H9 (cell line): ENCODE measurements at regions not wholly inside any gene's neighbourhood (a gene's known extent, or its start where the extent isn't known, plus 50 kb on each side); places are given as distances from the start of the nearest gene placed in this dataset.

Source experiments
- DNase-seq: peaks from one replicate; pipeline ENCODE4 v3.0.0-alpha.2; 2017
- H2AFZ ChIP-seq: one replicate; pipeline ENCODE4 v1.6.1; 2013; ENCODE audit warnings: mild to moderate bottlenecking, low read length, control low read depth, moderate library complexity
- H2AK5ac ChIP-seq: 2 replicates; pipeline ENCODE4 v1.6.1; 2013; ENCODE audit warnings: low read length, control low read depth, mixed read lengths; ENCODE audit not compliant: insufficient read length
- H2BK120ac ChIP-seq: one replicate; pipeline ENCODE4 v1.6.1; 2013; ENCODE audit warnings: low read depth, mild to moderate bottlenecking, low read length, control low read depth, inconsistent platforms; ENCODE audit not compliant: poor library complexity, severe bottlenecking
- H2BK12ac ChIP-seq: 2 replicates; pipeline ENCODE4 v1.6.1; 2013; ENCODE audit warnings: low read length, control low read depth, mixed read lengths, low read depth; ENCODE audit not compliant: insufficient read length
- H2BK15ac ChIP-seq: 2 replicates; pipeline ENCODE4 v1.6.1; 2013; ENCODE audit warnings: low read depth, low read length, control low read depth
- H2BK20ac ChIP-seq: one replicate; pipeline ENCODE4 v1.6.1; 2013; ENCODE audit warnings: low read depth, mild to moderate bottlenecking, low read length, control low read depth, inconsistent platforms; ENCODE audit not compliant: poor library complexity, severe bottlenecking
- H2BK5ac ChIP-seq: 2 replicates; pipeline ENCODE4 v1.6.1; 2013; ENCODE audit warnings: low read length, control low read depth, mixed read lengths; ENCODE audit not compliant: insufficient read length
- H3K14ac ChIP-seq: 2 replicates; pipeline ENCODE4 v1.6.1; 2013; ENCODE audit warnings: low read length, control low read depth; ENCODE audit not compliant: insufficient read depth
- H3K18ac ChIP-seq: 2 replicates; pipeline ENCODE4 v1.6.1; 2013; ENCODE audit warnings: low read depth, mild to moderate bottlenecking, mixed read lengths, low read length, control low read depth; ENCODE audit not compliant: insufficient read length
- H3K23ac ChIP-seq: 2 replicates; pipeline ENCODE4 v1.6.1; 2013; ENCODE audit warnings: low read length, control low read depth, mixed read lengths, low read depth; ENCODE audit not compliant: insufficient read length
- H3K23me2 ChIP-seq: 2 replicates; pipeline ENCODE4 v1.6.1; 2013; ENCODE audit warnings: low read depth, mild to moderate bottlenecking, mixed read lengths, low read length, control low read depth; ENCODE audit not compliant: insufficient read length, poor library complexity, severe bottlenecking
- H3K27ac ChIP-seq: 2 replicates; pipeline ENCODE4 v1.5.1; 2013; ENCODE audit warnings: low read length, control low read depth, mixed read lengths, low read depth; ENCODE audit not compliant: insufficient read length
- H3K27me3 ChIP-seq: 2 replicates; pipeline ENCODE4 v1.6.1; 2013; ENCODE audit warnings: low read length, control low read depth, inconsistent platforms; ENCODE audit not compliant: insufficient read depth
- H3K4ac ChIP-seq: 2 replicates; pipeline ENCODE4 v1.6.1; 2013; ENCODE audit warnings: low read depth, mild to moderate bottlenecking, control low read depth, inconsistent platforms, low read length, moderate library complexity
- H3K4me1 ChIP-seq: 2 replicates; pipeline ENCODE4 v1.6.1; 2013; ENCODE audit warnings: low read length, control low read depth, inconsistent platforms; ENCODE audit not compliant: insufficient read depth
- H3K4me2 ChIP-seq: 2 replicates; pipeline ENCODE4 v1.6.1; 2013; ENCODE audit warnings: low read length, control low read depth, mixed read lengths; ENCODE audit not compliant: insufficient read length, insufficient read depth
- H3K56ac ChIP-seq: 2 replicates; pipeline ENCODE4 v1.6.1; 2013; ENCODE audit warnings: low read depth, mild to moderate bottlenecking, mixed read lengths, low read length, control low read depth; ENCODE audit not compliant: insufficient read length
- H3K79me1 ChIP-seq: 2 replicates; pipeline ENCODE4 v1.6.1; 2013; ENCODE audit warnings: low read depth, mild to moderate bottlenecking, moderate library complexity, low read length, control low read depth, inconsistent platforms; ENCODE audit not compliant: insufficient read depth, poor library complexity, severe bottlenecking
- H3K79me2 ChIP-seq: 2 replicates; pipeline ENCODE4 v1.6.1; 2013; ENCODE audit warnings: low read length, control low read depth, inconsistent platforms; ENCODE audit not compliant: insufficient read depth
- H3K9ac ChIP-seq: 2 replicates; pipeline ENCODE4 v1.6.1; 2013; ENCODE audit warnings: low read length, control low read depth, mixed read lengths; ENCODE audit not compliant: insufficient read length; ENCODE audit errors: extremely low read depth
- H3K9me3 ChIP-seq: one replicate; pipeline ENCODE4 v1.6.1; 2013; ENCODE audit warnings: low read depth, low read length, inconsistent platforms; ENCODE audit not compliant: control insufficient read depth
- H3T11ph ChIP-seq: one replicate; pipeline ENCODE4 v1.6.1; 2013; ENCODE audit warnings: mild to moderate bottlenecking, low read length, control low read depth, inconsistent platforms
- H4K20me1 ChIP-seq: one replicate; pipeline ENCODE4 v1.6.1; 2013; ENCODE audit not compliant: control insufficient read depth, insufficient read length, insufficient read depth
- H4K5ac ChIP-seq: 2 replicates; pipeline ENCODE4 v1.6.1; 2013; ENCODE audit warnings: low read depth, mild to moderate bottlenecking, mixed read lengths, low read length, control low read depth; ENCODE audit not compliant: insufficient read length
- H4K8ac ChIP-seq: replicated peaks from 2 replicates; pipeline ENCODE4 v1.6.1; 2013; ENCODE audit warnings: low read length, control low read depth, mixed read lengths, low read depth; ENCODE audit not compliant: insufficient read length
- H4K91ac ChIP-seq: 2 replicates; pipeline ENCODE4 v1.6.1; 2013; ENCODE audit warnings: low read depth, mild to moderate bottlenecking, moderate library complexity, mixed read lengths, low read length, control low read depth; ENCODE audit not compliant: insufficient read length
- H3K27ac Mint-ChIP-seq, 3 experiments: 2 replicates in 2 of 3; 3 replicates in 1 of 3; pipeline ENCODE4 v1.8.0; 2020 to 2021; ENCODE audit warnings: mixed read lengths in 3 of 3, mild to moderate bottlenecking in 1 of 3, moderate library complexity in 1 of 3
- H3K27me3 Mint-ChIP-seq: 2 replicates; pipeline ENCODE4 v1.8.0; 2021; ENCODE audit warnings: low read depth, mild to moderate bottlenecking, moderate library complexity, mixed read lengths
- H3K36me3 Mint-ChIP-seq, 3 experiments: 2 replicates in 2 of 3; 3 replicates in 1 of 3; pipeline ENCODE4 v1.8.0; 2020 to 2021; ENCODE audit warnings: low read depth in 3 of 3, mixed read lengths in 3 of 3; ENCODE audit not compliant: insufficient read depth in 1 of 3
- H3K4me1 Mint-ChIP-seq, 2 experiments: 2 replicates each; pipeline ENCODE4 v1.8.0; 2020; ENCODE audit warnings: mixed read lengths in 2 of 2
- H3K4me3 Mint-ChIP-seq, 2 experiments: 2 replicates in 1 of 2; 3 replicates in 1 of 2; pipeline ENCODE4 v1.8.0; 2020 to 2021; ENCODE audit warnings: mild to moderate bottlenecking in 2 of 2, mixed read lengths in 2 of 2, moderate library complexity in 1 of 2
- H3K9me3 Mint-ChIP-seq, 2 experiments: 2 replicates in 1 of 2; 3 replicates in 1 of 2; pipeline ENCODE4 v1.8.0; 2020; ENCODE audit warnings: mild to moderate bottlenecking in 2 of 2, mixed read lengths in 2 of 2, moderate library complexity in 1 of 2
- WGBS: extraction: QIAGEN DNeasy Blood & Tissue Kit; methylation state at CpG from one replicate; pipeline ENCODE4 v1.1.7; 2013; ENCODE audit warnings: missing lambda C conversion rate, low lambda C conversion rate, mixed read lengths; ENCODE audit not compliant: insufficient read length; ENCODE audit errors: extremely low coverage; 5-methylcytosine and 5-hydroxymethylcytosine counted together
- TF ChIP-seq, protein P1 (sequence below): fragments of 200-600 bp; sonication (generic); conservative IDR thresholded peaks from 3 replicates; pipeline ENCODE4 v1.8.0; 2021; ENCODE audit warnings: antibody characterized with exemption, mild to moderate bottlenecking

DNA sequence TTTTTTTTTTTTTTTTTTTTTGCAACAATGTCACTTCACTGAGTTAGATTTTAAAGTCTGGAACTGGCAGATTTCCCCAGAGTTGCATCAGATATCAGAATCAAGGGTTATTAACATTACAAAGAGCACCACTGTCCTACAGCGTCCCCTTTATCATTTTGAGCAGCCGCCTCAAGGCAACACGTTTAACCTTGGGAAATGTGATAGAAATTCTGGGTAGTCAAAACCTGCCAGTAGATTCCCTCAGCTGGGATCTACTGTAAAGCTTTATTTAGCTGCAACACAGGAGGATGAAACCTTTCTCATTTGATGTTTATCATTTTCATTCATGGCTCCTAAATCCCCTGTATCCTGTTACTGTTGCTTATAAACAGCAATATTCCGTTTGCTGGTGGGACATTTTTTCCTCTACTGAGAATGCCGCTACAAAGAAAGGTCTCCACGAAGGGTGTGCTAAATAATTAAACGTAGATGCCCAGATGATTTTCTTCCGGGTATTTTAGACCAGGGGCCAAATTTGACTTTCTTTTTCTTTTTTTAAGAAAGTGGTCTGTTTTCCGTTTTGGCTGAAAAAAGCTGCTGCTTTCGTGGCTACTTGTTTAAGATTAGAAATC lies 436.1 kb upstream of the GOT2 start:
- Mint-ChIP-seq H3K9me3 (peaks cover 6 to 7% of the 10 kb centered on the region in 2 experiments), H3K4me1 (peaks cover 49 to 52% of the 10 kb centered on the region in 2 experiments), H3K27ac (peak overlapping the region; percentile 65 to 98 (median 90)), H3K4me3 (peak overlapping the region; percentile 35 to 62), H3K27me3 (no peaks in the 10 kb centered on the region), H3K36me3 (peaks cover 0 to 6% (median 0%) of the 10 kb centered on the region in 3 experiments; a peak in 2 of 7 replicates)
- Histone ChIP-seq H4K5ac (no peak overlapping the region), H3K4me1 (no peaks in the 10 kb centered on the region; the same call in 1 of the 2 replicates), H3K4me2 (peak overlapping the region; percentile 10), H4K20me1 (no peaks in the 10 kb centered on the region), H3K9ac (no peak overlapping the region), H3K9me3 (no peaks in the 10 kb centered on the region), H3K18ac (peak overlapping the region; percentile 15), H4K91ac (no peak overlapping the region), H2BK12ac (no peak overlapping the region), H3K23ac (no peak overlapping the region), H3K27me3 (no peaks in the 10 kb centered on the region), H3K23me2 (no peaks in the 10 kb centered on the region), H2BK120ac (no peak overlapping the region), H3K79me1 (no peaks in the 10 kb centered on the region), H2BK20ac (no peak overlapping the region), H3T11ph (peak overlapping the region; percentile 19), H2BK5ac (no peak overlapping the region), H3K79me2 (no peaks in the 10 kb centered on the region), H2BK15ac (no peak overlapping the region), H3K4ac (no peak overlapping the region), H3K56ac (no peak overlapping the region), H3K27ac (peak overlapping the region; percentile 21), H2AFZ (no peak overlapping the region), H4K8ac (no peak overlapping the region), H3K14ac (no peak overlapping the region), H2AK5ac (no peak overlapping the region)
- DNase-seq: peak; percentile 56
- no CpG with 5 or more reads among the region's 10 CpGs for WGBS
- TF ChIP-seq, protein P1, sequence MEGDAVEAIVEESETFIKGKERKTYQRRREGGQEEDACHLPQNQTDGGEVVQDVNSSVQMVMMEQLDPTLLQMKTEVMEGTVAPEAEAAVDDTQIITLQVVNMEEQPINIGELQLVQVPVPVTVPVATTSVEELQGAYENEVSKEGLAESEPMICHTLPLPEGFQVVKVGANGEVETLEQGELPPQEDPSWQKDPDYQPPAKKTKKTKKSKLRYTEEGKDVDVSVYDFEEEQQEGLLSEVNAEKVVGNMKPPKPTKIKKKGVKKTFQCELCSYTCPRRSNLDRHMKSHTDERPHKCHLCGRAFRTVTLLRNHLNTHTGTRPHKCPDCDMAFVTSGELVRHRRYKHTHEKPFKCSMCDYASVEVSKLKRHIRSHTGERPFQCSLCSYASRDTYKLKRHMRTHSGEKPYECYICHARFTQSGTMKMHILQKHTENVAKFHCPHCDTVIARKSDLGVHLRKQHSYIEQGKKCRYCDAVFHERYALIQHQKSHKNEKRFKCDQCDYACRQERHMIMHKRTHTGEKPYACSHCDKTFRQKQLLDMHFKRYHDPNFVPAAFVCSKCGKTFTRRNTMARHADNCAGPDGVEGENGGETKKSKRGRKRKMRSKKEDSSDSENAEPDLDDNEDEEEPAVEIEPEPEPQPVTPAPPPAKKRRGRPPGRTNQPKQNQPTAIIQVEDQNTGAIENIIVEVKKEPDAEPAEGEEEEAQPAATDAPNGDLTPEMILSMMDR: no peak
